8988T (cell line): ENCODE measurements at regions not wholly inside any gene's neighbourhood (a gene's known extent, or its start where the extent isn't known, plus 50 kb on each side); places are given as distances from the start of the nearest gene placed in this dataset.
A peak's percentile ranks its signal among the peaks of the same experiment; 100 is the strongest.

ENCODE experiments used
- DNase-seq: peaks from one replicate; pipeline ENCODE4 v3.0.0; 2011

GRCh38 chr1:58895082-58895481, 111.2 kb upstream of the JUN start:
- no peak for DNase-seq

DNA sequence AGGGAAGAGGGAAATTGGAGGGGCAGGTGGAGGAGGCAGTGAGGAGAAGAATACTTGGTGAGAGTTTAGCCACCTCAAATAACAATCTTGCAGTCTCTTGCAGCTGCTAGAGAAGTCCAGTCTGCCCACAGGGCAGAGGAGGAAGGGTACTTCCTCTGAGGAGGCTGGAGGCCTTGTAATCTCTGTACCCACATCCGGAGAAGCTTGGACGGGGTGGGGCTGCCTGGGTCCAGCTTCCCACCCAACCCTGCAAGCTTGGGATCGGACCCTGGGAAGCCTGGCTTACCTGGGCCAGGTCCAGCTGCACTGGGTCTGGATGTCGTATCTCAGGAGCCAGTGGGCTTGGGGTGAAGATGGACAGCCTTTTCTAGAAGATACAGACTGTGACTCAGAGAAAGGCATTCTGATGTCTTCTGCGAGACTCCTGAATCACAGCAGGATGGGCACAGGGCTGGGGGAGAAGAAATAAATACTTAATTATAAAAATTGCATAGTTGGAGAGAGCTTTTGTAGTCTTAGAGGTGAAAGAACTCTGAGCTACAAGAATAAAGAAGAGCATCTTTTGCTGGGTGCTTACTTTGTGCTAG, 111.8 kb upstream of the JUN start:
- DNase-seq = no peak

- DNase-seq = no peak
These were observed 112.7 kb upstream of the JUN start for GRCh38 chr1:58896246-58897183.

DNA sequence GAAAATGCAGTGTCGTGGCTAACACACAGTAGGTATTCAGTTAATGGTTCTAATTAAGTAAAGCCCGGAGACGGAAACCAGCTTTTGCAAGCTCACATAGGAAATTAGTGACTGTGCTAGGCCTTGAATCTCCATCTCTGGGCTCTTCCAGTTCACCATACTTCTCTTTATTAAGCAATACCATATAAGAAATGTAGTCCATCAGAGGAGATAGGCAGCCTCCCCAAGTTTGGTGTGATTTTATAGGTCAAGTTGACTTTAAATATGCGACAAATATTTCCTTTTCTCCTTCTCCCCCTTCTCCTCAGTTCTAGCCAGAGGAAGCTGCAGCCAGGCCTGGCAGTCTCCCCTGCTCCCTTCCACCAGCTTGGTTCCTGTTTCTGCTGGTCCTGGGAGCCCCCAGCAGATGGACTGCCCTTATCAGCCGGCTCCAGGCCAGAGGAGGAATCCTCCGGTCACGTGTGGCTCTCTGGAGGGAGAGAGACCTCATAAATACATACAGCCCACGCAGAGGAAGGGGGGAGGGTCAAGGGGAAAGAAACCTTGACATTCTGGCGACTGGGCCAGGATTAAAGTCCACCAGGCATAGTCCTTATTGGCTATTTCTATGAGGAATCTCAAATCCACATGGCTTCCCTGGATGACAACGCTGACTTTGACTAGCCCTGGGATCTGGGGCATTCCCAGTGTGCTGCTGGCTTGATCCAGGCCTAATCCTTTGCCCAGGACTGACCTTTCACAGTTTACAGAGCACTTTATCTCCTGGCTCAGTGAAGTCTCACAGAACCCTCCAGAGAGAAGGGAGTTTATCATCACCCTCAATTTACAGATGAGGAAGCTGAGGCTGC, 115.1 kb upstream of the JUN start:
- DNase-seq = no peak

DNA sequence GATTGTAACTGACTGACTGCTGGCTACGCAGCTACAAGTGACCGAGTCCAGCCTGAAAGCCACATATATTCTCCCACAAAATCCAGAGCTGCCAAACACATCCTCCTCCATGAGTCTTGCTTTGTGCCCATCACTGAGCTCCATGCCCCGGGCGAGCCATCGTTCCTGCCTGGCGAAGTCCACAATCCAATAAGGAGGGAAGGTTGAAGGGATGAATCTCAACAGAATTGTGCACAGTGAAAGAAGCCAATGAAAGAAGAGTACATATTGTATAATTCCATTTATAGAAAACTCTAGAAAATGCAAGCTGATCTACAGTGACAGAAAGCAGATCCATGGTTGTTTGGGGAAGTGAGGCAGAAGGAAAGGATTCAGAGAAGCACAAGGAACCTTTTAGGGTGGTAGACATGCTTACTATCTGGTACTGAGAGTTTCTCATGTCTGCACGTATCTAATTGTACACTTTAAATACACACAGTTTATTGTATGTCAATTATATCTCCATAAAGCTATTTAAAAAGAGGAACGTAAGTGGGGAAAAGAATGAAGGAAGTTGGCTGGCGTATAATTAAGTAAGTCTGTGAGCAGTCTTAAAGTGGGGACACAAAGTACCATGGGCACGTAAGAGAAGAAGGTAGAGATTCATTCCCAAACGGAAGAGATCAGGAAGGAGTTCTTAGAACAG, 115.9 kb upstream of the JUN start:
- no peak for DNase-seq

DNA sequence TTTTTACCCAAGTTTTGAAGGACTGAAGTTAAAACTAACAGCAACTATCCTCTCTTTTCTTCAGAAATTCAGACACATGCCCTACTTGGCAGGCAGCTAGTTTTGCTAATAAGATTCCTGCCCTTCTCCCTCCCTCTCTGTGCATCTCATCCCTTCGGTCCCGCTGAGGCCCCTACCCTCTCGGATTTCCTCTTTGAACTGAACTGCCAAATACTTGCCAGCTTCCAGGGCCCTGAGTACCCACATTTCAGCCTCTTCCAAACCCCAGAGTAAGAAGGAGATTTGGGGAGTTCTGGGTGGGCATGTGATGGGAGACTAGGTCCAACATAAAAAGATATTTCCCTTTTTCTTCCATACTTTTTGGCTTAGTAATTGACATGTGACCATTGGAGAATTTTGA, 116.5 kb upstream of the JUN start:
- no peak for DNase-seq

- no peak for DNase-seq
These were observed 117.2 kb upstream of the JUN start for GRCh38 chr1:58901008-58901407.

GRCh38 chr1:58902830-58903513, 119.1 kb upstream of the JUN start:
- no peak for DNase-seq

DNA sequence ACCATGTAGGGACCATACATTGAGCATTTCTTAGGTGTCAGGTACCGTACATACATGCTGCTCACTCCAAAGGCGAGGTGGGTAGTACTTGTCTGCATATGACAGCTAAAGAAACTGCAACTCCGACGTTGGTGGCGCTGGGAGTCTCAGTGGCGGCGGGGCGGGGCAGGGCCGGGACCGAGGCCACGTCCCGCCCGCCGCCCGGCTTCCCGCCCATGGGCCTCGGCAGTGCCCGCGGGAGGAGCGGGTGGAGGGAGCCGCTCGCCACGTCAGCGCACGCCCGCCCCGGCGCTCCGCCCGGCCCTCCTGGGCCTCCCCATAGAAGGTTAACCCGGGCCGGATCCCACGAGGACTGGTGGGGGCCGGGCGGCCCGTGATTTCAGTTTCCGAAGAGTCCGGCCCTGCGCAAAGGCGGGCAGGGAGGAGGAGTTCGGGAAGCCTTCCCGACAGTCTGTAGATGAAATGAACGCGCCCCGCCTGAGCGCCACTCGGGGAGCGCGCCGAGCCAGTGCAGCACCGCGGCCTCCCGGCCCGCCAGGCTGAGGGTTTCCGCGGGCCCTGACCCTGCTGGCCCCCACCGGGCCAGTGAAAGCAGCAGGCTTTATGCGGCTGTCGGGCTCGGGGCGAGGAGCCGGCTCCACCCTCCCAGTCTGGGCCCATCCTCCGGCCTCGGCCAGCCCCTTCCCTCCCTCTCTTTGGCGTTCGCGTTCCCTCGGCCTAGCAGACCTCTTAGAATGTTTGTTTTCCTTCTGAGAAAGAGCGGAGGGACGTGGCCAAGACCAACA, 119.9 kb upstream of the JUN start:
- DNase-seq = peak; percentile 58

DNA sequence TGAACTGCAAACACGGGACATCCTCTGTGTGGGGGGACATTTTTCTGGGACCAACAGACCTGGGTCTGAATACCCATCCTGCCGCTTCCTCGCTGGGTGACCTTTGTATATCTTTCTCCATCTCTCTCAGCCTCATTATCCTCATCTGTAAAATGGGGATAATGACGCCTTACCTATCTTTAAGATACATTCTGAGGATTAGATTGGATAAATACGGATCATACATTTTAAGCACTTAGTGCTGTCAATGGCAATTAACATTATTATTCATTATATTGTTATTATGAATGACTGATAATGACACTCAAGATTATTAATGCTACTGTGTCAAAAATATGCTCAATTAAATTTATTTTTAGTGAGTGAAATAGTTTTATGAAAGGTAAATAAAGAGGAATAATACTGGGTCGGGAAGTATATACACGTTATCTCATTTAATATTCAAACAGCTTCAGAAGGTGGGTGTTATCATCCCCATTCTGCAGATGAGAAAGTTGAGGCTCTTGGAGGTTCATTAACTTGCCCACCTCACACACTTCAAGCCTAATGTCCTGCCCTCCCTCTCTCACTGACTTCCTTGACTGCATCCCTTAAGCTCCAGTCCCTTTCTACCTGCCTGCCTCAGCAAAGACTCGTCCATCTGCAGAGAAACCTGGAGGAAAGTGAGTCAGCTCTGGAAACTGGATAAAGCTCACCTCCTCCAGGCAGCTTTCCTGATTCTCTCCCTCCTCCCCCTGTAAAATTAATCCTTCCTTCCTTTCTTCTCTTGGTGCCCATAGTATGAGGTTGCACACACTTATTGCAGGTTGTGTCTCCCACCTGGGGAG, 120.7 kb upstream of the JUN start:
- DNase-seq = no peak

GRCh38 chr1:58905126-58905490, 121.3 kb upstream of the JUN start:
- no peak for DNase-seq

GRCh38 chr1:58905628-58906221, 121.9 kb upstream of the JUN start:
- no peak for DNase-seq

- no peak for DNase-seq
These were observed 123.6 kb upstream of the JUN start for GRCh38 chr1:58907398-58907797.

DNA sequence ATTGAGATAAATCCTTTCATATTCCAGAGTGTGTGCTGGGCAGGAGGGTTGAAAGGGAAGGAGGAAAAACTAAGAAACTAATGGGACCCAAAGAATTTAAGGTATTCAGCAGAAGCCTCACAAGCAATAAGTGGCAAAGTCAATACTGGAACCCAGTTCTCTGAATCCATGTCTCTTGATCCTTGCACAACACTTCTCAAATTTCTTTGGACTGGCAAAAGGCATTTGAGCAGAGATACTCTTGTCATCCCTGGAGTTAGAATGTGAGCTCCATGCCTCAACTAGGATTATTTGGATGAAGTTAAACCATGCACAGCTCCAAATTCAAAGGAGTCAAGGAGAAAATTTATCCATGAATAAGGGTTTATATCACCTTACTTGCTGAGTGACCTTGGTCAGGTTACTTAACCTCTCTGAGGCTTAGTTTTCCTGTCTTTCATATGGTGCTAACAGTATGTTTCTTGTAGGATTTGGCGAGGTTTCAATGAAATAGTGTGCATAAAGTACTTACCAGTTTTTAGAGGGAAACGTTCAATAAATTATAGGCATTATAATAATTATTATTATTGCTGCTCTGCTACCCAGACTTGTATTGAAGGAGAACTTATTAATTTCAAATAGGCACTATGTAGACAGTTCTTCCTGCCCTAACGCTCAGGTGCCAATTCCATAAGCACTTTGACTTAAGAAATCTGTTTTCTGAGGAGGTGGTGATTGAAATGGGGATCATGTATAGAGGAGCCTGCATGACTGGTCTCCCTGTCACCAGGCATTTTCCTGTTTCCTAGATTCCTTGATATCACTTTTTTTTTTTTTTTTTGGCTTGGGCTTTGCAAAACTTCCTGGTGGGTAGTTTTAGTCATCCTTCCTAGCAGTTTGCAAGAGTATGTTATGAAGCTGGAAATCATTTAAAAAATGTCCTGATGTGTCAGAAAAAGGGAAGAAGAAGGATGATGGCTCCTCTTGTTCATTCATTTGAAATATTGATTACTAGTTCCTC, 125.0 kb upstream of the JUN start:
- DNase-seq = no peak

DNA sequence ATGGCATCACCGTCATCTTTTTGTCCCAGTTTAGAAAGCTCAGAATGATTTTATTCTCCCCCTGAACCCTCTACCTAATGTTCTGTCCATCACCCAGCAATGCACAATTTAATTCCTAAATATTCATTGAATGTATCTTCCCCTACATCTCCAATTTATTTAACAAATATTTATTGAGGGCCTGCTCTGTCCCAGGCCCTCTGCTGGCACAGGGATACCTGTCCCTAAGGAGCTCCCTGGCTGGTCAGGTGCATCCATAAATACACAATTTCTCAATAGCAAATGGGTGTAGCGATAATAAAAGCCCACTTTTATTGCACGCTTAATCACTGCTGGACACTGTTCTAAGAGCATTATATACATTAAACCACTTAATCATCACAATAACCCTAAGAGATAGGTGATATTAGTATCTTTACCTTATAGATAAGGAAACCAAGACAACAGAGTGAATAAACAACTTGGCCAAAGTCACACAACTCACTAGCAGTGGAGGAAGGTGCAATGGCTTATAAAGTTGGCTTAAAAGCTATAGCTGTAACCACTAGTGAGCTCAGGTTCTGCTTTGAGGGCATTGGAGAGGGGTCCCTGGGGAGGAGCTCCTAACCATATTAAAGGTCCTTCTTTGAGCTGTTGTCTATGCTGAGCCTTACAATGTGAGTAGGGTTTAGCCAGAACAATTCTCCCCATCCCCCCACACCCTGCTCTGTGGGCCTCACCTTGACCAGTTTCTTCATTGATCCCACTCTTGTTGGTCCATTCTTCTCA, 126.3 kb upstream of the JUN start:
- DNase-seq = no peak

GRCh38 chr1:58911841-58912499, 128.1 kb upstream of the JUN start:
- no peak for DNase-seq

- no peak for DNase-seq
These were observed 131.1 kb upstream of the JUN start for GRCh38 chr1:58914925-58915324.

DNA sequence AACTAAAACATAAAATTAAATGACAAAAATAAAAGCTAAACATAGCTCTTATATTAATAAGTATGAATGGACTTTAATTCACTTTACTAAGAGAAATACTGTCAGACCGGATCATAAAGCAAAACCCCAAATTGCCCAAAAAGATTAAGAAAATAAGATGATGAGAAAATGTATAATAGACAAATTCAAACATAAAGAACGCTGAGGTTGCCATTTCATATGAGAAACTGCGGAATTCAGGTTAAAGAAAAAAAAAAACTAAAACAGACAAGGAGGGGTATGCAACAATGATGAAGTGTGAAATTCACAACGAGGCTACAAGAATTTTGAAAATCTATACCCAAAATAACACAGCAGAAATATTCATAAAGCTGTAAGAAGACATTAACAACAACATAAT, 133.6 kb upstream of the JUN start:
- DNase-seq = no peak
